Caco-2 (cell line): ENCODE measurements at regions not wholly inside any gene's neighbourhood (a gene's known extent, or its start where the extent isn't known, plus 50 kb on each side); places are given as distances from the start of the nearest gene placed in this dataset.
A peak's percentile ranks its signal among the peaks of the same experiment; 100 is the strongest.

Experiments used
- BruUV-seq: library from RNA; stranded (reverse); fragments of 400-500 nt; replicated peaks from 2 replicates; lab custom pipeline; 2021; lab: Mats Ljungman, UMichigan
- CTCF ChIA-PET: fragments of 300-600 bp; sonication (Branson Sonifier 250); formaldehyde crosslinking; loops from one replicate; lab custom pipeline; 2022; ENCODE audit warnings: antibody characterized with exemption; lab: Charles Lee
- POLR2A ChIA-PET: fragments of 300-600 bp; sonication (Branson Sonifier 250); formaldehyde crosslinking; loops from one replicate; lab custom pipeline; 2022; ENCODE audit warnings: antibody characterized with exemption; lab: Charles Lee
- DNase-seq, 2 experiments: peaks; one replicate each; pipeline versions ENCODE4 v3.0.0 to v3.0.0-alpha.2; 2020 to 2022
- H3K27me3 ChIP-seq: replicated peaks from 2 replicates; pipeline ENCODE4 v1.6.0; 2011; ENCODE audit warnings: low read length; ENCODE audit not compliant: control insufficient read depth, insufficient read depth
- H3K36me3 ChIP-seq: 2 replicates; pipeline ENCODE4 v1.5.1; 2011; ENCODE audit warnings: low read length; ENCODE audit not compliant: control insufficient read depth, insufficient read depth
- H3K4me1 ChIP-seq: fragments of 250-450 bp; sonication (Bioruptor Pico); 2 replicates; pipeline ENCODE4 v1.5.1; 2020; ENCODE audit warnings: mild to moderate bottlenecking
- H3K4me3 ChIP-seq: 2 replicates; pipeline ENCODE4 v1.5.1; 2011; ENCODE audit warnings: low read depth, mild to moderate bottlenecking, control low read depth, low read length
- H3K9me3 ChIP-seq: fragments of 250-450 bp; sonication (Bioruptor Pico); 2 replicates; pipeline ENCODE4 v1.5.1; 2020; ENCODE audit warnings: mild to moderate bottlenecking, moderate library complexity
- H3K27ac Mint-ChIP-seq: one replicate; pipeline ENCODE4 v1.8.0; 2022; ENCODE audit warnings: mixed read lengths; ENCODE audit not compliant: unreplicated experiment
- H3K27me3 Mint-ChIP-seq: one replicate; pipeline ENCODE4 v1.8.0; 2022; ENCODE audit warnings: mixed read lengths; ENCODE audit not compliant: insufficient read depth, unreplicated experiment
- H3K36me3 Mint-ChIP-seq: one replicate; pipeline ENCODE4 v1.8.0; 2022; ENCODE audit warnings: mild to moderate bottlenecking, mixed read lengths; ENCODE audit not compliant: insufficient read depth, unreplicated experiment
- H3K4me1 Mint-ChIP-seq: one replicate; pipeline ENCODE4 v1.8.0; 2022; ENCODE audit warnings: low read depth, mixed read lengths; ENCODE audit not compliant: unreplicated experiment
- H3K4me3 Mint-ChIP-seq: one replicate; pipeline ENCODE4 v1.8.0; 2022; ENCODE audit warnings: mild to moderate bottlenecking, moderate library complexity, mixed read lengths; ENCODE audit not compliant: unreplicated experiment
- H3K9me3 Mint-ChIP-seq: one replicate; pipeline ENCODE4 v1.8.0; 2022; ENCODE audit warnings: mixed read lengths; ENCODE audit not compliant: unreplicated experiment
- CTCF ChIP-seq, 2 experiments: fragments of 200-600 bp in 1 of 2; IDR thresholded peaks; 1 replicate in 1 of 2; 2 replicates in 1 of 2; pipeline versions ENCODE4 v1.5.1 to v1.8.0; 2011 to 2022; ENCODE audit warnings: antibody characterized with exemption in 1 of 2, control low read depth in 1 of 2, inconsistent platforms in 1 of 2, low read depth in 1 of 2, low read length in 1 of 2, mild to moderate bottlenecking in 1 of 2, moderate library complexity in 1 of 2; ENCODE audit not compliant: insufficient read depth in 1 of 2, severe bottlenecking in 1 of 2, unreplicated experiment in 1 of 2
- intact Hi-C: fragments of 100-400 bp; cut with micrococcal nuclease; formaldehyde crosslinking; loops from one replicate; pipeline ENCODE4 v1.10.0; 2022; ENCODE audit not compliant: unreplicated experiment

- Mint-ChIP-seq H3K27ac (no peak overlapping the region), H3K27me3 (no peaks in the 10 kb centered on the region), H3K9me3 (no peaks in the 10 kb centered on the region), H3K36me3 (no peaks in the 10 kb centered on the region), H3K4me1 (no peaks in the 10 kb centered on the region), H3K4me3 (no peak overlapping the region)
- Histone ChIP-seq H3K27me3 (no peaks in the 10 kb centered on the region), H3K9me3 (no peaks in the 10 kb centered on the region; the same call in 1 of the 2 replicates), H3K4me3 (no peak overlapping the region), H3K4me1 (no peaks in the 10 kb centered on the region), H3K36me3 (no peaks in the 10 kb centered on the region)
- TF ChIP-seq CTCF (IDR thresholded peaks at IDR 0.05; ENCODE audit: insufficient read depth in 1 of 2, low read depth in 1 of 2, low read length in 1 of 2, severe bottlenecking in 1 of 2, unreplicated experiment in 1 of 2) = peak; percentile 15 to 49
- intact Hi-C loops = no loop called here
- no TSS peak for BruUV-seq
- ChIA-PET POLR2A (no interaction called here), CTCF (no interaction called here)
- DNase-seq = peak in 1 of 2 experiments; percentile 6
Observed at GRCh38 chr11:25970726-25971508, 361.0 kb upstream of the ANO3 start.

- Mint-ChIP-seq H3K27ac (no peak overlapping the region), H3K36me3 (no peaks in the 10 kb centered on the region), H3K4me3 (no peak overlapping the region), H3K4me1 (no peaks in the 10 kb centered on the region), H3K27me3 (peaks cover 8% of the 10 kb centered on the region), H3K9me3 (no peaks in the 10 kb centered on the region)
- TF ChIP-seq CTCF (IDR thresholded peaks at IDR 0.05; ENCODE audit: insufficient read depth in 1 of 2, low read depth in 1 of 2, low read length in 1 of 2, severe bottlenecking in 1 of 2, unreplicated experiment in 1 of 2) = no peak
- BruUV-seq = no TSS peak
- Histone ChIP-seq H3K4me3 (no peak overlapping the region), H3K27me3 (no peaks in the 10 kb centered on the region), H3K9me3 (no peaks in the 10 kb centered on the region), H3K4me1 (no peaks in the 10 kb centered on the region), H3K36me3 (no peaks in the 10 kb centered on the region)
- ChIA-PET POLR2A (no interaction called here), CTCF (no interaction called here)
- intact Hi-C loops = no loop called here
- DNase-seq = no peak
Observed at GRCh38 chr11:25980091-25980490, 351.8 kb upstream of the ANO3 start.

- H3K27ac Mint-ChIP-seq = no peak overlapping the region
- no peaks in the 10 kb centered on the region for H3K36me3 Mint-ChIP-seq
- DNase-seq = peak in 1 of 2 experiments; percentile 59
- CTCF ChIA-PET = interaction anchor here (0.8 to 2.4 kb wide), 7 partner anchors 24 to 303 kb away, joined by 3 to 25 read pairs (median 6); no protein-coding TSS in a partner anchor
- peaks cover 8% of the 10 kb centered on the region for H3K27me3 Mint-ChIP-seq
- H3K4me1 ChIP-seq = no peaks in the 10 kb centered on the region
- no peaks in the 10 kb centered on the region for H3K4me1 Mint-ChIP-seq
- intact Hi-C loops = loop anchor here (1.0 kb wide), 3 partner anchors 153 to 294 kb away; no protein-coding TSS in a partner anchor
- H3K9me3 Mint-ChIP-seq = no peaks in the 10 kb centered on the region
- no TSS peak for BruUV-seq
- POLR2A ChIA-PET = no interaction called here
- no peaks in the 10 kb centered on the region for H3K36me3 ChIP-seq
- peak; percentile 47 to 56 for TF ChIP-seq CTCF (IDR thresholded peaks at IDR 0.05; ENCODE audit: insufficient read depth in 1 of 2, low read depth in 1 of 2, low read length in 1 of 2, severe bottlenecking in 1 of 2, unreplicated experiment in 1 of 2)
- no peak overlapping the region for H3K4me3 Mint-ChIP-seq
- no peaks in the 10 kb centered on the region for H3K9me3 ChIP-seq
- H3K27me3 ChIP-seq = no peaks in the 10 kb centered on the region
- H3K4me3 ChIP-seq = no peak overlapping the region
Observed at GRCh38 chr11:25981998-25982397, 349.9 kb upstream of the ANO3 start.
